Esophagus squamous epithelium (tissue), 5 donors: ENCODE measurements at regions not wholly inside any gene's neighbourhood (a gene's known extent, or its start where the extent isn't known, plus 50 kb on each side); places are given as distances from the start of the nearest gene placed in this dataset.

Experiments
- DNase-seq: peaks from one replicate; lab custom pipeline; 2025; lab: John Stamatoyannopoulos, UW
- H3K27ac ChIP-seq, 4 donors: fragments of 200-600 bp; sonication (generic); one replicate each; pipeline ENCODE4 v1.5.1; 2016 to 2019; ENCODE audit warnings: mild to moderate bottlenecking in 1 of 4
- H3K27me3 ChIP-seq, 4 donors: fragments of 200-600 bp; sonication (generic); 1 replicate in 3 of 4; 2 replicates in 1 of 4; pipeline versions ENCODE4 v1.5.1 to v1.6.0; 2017 to 2021; ENCODE audit warnings: antibody characterized with exemption in 1 of 4
- H3K36me3 ChIP-seq, 3 donors: fragments of 200-600 bp; sonication (generic); one replicate each; pipeline ENCODE4 v1.5.1; 2016 to 2019
- H3K4me1 ChIP-seq, 3 donors: fragments of 200-600 bp; sonication (generic); one replicate each; pipeline ENCODE4 v1.5.1; 2017 to 2019
- H3K4me3 ChIP-seq, 4 donors: fragments of 200-600 bp; sonication (generic); 1 replicate in 3 of 4; 2 replicates in 1 of 4; pipeline ENCODE4 v1.5.1; 2016 to 2019; ENCODE audit warnings: mild to moderate bottlenecking in 2 of 4, moderate library complexity in 1 of 4
- H3K9me3 ChIP-seq, 3 donors: fragments of 200-600 bp; sonication (generic); one replicate each; pipeline ENCODE4 v1.5.1; 2016 to 2019
- POLR2A ChIP-seq, 4 donors: fragments of 450-650 bp; IDR thresholded peaks; one replicate each; pipeline ENCODE4 v1.6.1; 2017; ENCODE audit warnings: antibody characterized with exemption in 4 of 4, mild to moderate bottlenecking in 4 of 4, moderate library complexity in 3 of 4
- WGBS, 2 donors: methylation state at CpG; one replicate each; pipeline ENCODE4 v1.1.5; 2018; 5-methylcytosine and 5-hydroxymethylcytosine counted together
- intact Hi-C: fragments of 100-400 bp; cut with DNase I; formaldehyde crosslinking; loops from one replicate; pipeline ENCODE4 v1.15.0; 2022
- TF ChIP-seq, protein P1 (sequence below), 6 experiments: fragments of 450-650 bp in 4 of 6; fragments of 200-600 bp in 2 of 6; sonication (generic) in 2 of 6; IDR thresholded peaks; one replicate each; pipeline ENCODE4 v1.5.1; 2016 to 2019; ENCODE audit warnings: antibody characterized with exemption in 6 of 6, mild to moderate bottlenecking in 4 of 6, moderate library complexity in 4 of 6
- donor health status: DM: yes; HTN: yes; CAD: no.

- Histone ChIP-seq H3K36me3 (no peaks in the 10 kb centered on the region), H3K27ac (no peak overlapping the region), H3K4me3 (no peak overlapping the region), H3K27me3 (no peaks in the 10 kb centered on the region), H3K4me1 (no peaks in the 10 kb centered on the region), H3K9me3 (no peaks in the 10 kb centered on the region)
- no peak for DNase-seq
- intact Hi-C loops: no loop called here
- TF ChIP-seq, protein P1, sequence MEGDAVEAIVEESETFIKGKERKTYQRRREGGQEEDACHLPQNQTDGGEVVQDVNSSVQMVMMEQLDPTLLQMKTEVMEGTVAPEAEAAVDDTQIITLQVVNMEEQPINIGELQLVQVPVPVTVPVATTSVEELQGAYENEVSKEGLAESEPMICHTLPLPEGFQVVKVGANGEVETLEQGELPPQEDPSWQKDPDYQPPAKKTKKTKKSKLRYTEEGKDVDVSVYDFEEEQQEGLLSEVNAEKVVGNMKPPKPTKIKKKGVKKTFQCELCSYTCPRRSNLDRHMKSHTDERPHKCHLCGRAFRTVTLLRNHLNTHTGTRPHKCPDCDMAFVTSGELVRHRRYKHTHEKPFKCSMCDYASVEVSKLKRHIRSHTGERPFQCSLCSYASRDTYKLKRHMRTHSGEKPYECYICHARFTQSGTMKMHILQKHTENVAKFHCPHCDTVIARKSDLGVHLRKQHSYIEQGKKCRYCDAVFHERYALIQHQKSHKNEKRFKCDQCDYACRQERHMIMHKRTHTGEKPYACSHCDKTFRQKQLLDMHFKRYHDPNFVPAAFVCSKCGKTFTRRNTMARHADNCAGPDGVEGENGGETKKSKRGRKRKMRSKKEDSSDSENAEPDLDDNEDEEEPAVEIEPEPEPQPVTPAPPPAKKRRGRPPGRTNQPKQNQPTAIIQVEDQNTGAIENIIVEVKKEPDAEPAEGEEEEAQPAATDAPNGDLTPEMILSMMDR (IDR thresholded peaks at IDR 0.05): no peak
- TF ChIP-seq POLR2A (IDR thresholded peaks at IDR 0.05): no peak
- 71 to 79% methylated on average over 2 of the region's 2 CpGs for WGBS, 2 donors
Measured at GRCh38 chr1:198003468-198003867, 86.3 kb downstream of the LHX9 start.

- no peak overlapping the region for H3K4me3 ChIP-seq
- intact Hi-C loops: no loop called here
- no peak overlapping the region for H3K27ac ChIP-seq
- no peaks in the 10 kb centered on the region for H3K9me3 ChIP-seq
- no peaks in the 10 kb centered on the region for H3K4me1 ChIP-seq
- no peak for DNase-seq
- no peaks in the 10 kb centered on the region for H3K27me3 ChIP-seq
- 90 to 97% methylated on average over 1 of the region's 1 CpG for WGBS, 2 donors
- no peaks in the 10 kb centered on the region for H3K36me3 ChIP-seq
- TF ChIP-seq POLR2A (IDR thresholded peaks at IDR 0.05): no peak
- TF ChIP-seq, protein P1 (IDR thresholded peaks at IDR 0.05): no peak
Measured at GRCh38 chr1:198007011-198007410, 89.8 kb downstream of the LHX9 start.

DNA sequence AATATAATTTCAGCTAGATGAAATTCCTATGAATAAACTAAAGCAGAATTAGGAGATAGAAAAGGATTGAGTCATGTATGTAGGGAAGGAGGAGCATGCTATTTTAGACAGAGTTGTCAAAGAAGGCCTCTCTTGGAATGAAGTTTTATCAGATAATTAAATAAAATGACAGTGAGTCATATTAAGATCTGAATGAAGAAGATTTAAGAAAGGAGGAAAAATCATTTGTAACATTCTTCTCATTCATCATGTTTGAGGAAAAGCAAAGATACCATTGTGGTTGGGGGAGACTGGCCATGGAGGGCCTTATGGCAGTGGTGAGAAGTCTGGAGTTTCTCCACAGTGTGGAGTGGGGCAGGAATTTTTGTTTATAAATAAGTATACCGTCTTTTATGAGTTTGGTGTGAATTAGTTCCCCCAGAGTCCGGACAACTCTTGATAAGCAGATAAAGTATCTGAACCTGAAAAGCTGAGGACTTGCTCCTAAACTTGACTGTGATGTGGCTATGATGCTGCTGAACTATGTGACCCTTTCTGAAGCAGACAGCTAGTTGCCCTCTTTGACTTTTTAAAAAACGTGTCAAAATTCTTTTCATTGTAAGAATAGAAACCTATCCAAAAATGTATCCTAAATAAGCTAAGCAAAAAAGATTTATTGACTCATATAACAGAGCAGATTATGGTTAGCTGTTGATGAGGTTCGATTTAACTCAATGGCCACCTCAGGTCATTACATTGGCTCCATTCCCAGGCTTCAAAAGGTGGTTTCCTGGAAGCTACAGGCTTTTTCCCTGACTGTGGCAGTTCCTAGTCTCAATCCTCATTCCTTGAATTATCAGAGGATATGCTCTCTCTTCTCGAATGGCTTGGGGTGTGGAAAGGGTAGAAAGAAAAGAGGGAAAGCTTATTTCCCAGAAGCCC, 90.8 kb downstream of the LHX9 start:
- no peak for TF ChIP-seq POLR2A (IDR thresholded peaks at IDR 0.05)
- TF ChIP-seq, protein P1 (IDR thresholded peaks at IDR 0.05): no peak
- Histone ChIP-seq H3K4me1 (no peaks in the 10 kb centered on the region), H3K27me3 (no peaks in the 10 kb centered on the region), H3K36me3 (no peaks in the 10 kb centered on the region), H3K9me3 (no peaks in the 10 kb centered on the region), H3K27ac (no peak overlapping the region), H3K4me3 (no peak overlapping the region)
- DNase-seq: no peak
- intact Hi-C loops: no loop called here
- WGBS, 2 donors: 65 to 68% methylated on average over 5 of the region's 5 CpGs

DNA sequence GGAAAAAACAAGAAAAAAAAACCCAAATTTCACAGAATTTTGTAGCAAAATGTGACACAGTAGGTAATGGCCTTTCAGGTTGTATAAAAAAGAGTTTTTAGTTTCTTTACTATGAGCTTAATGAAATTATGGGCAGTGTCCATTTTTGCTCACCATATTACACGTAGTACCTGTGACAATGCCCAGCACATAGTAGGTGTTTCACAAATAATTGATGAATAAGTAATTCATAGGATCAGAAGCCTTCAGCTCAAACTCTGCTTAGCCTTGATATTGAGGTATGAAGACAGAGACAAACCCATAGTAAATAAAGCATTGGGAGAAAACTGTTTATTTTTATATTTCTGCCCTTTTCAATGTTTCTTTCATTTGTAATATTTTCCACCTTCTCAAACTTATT, 97.2 kb downstream of the LHX9 start:
- DNase-seq: no peak
- no peaks in the 10 kb centered on the region for H3K27me3 ChIP-seq
- no peaks in the 10 kb centered on the region for H3K9me3 ChIP-seq
- H3K4me1 ChIP-seq: no peaks in the 10 kb centered on the region
- intact Hi-C loops: no loop called here
- 52 to 63% methylated on average over 1 of the region's 1 CpG for WGBS, 2 donors
- H3K27ac ChIP-seq: no peak overlapping the region
- TF ChIP-seq POLR2A (IDR thresholded peaks at IDR 0.05): no peak
- TF ChIP-seq, protein P1 (IDR thresholded peaks at IDR 0.05): no peak
- H3K4me3 ChIP-seq: no peak overlapping the region
- no peaks in the 10 kb centered on the region for H3K36me3 ChIP-seq

GRCh38 chr1:198015309-198015708, 98.1 kb downstream of the LHX9 start:
- DNase-seq: no peak
- no peak overlapping the region for H3K4me3 ChIP-seq
- no peaks in the 10 kb centered on the region for H3K9me3 ChIP-seq
- H3K27ac ChIP-seq: no peak overlapping the region
- intact Hi-C loops: no loop called here
- no peaks in the 10 kb centered on the region for H3K36me3 ChIP-seq
- TF ChIP-seq, protein P1 (IDR thresholded peaks at IDR 0.05): no peak
- no peak for TF ChIP-seq POLR2A (IDR thresholded peaks at IDR 0.05)
- H3K27me3 ChIP-seq: no peaks in the 10 kb centered on the region
- H3K4me1 ChIP-seq: no peaks in the 10 kb centered on the region
